Endodermal cell (in vitro differentiated cells): ENCODE measurements at regions not wholly inside any gene's neighbourhood (a gene's known extent, or its start where the extent isn't known, plus 50 kb on each side); places are given as distances from the start of the nearest gene placed in this dataset.

Experiments
- DNase-seq: peaks from one replicate; pipeline ENCODE4 v3.0.0-alpha.2; 2017
- H3K27ac ChIP-seq: 2 replicates; pipeline ENCODE4 v1.5.1; 2013; ENCODE audit warnings: mild to moderate bottlenecking, low read depth, low read length, moderate library complexity
- H3K27me3 ChIP-seq: 2 replicates; pipeline ENCODE4 v1.6.1; 2013; ENCODE audit warnings: mild to moderate bottlenecking, low read length, moderate library complexity; ENCODE audit not compliant: insufficient read depth, control insufficient read depth, poor library complexity, severe bottlenecking
- H3K36me3 ChIP-seq: 2 replicates; pipeline ENCODE4 v1.7.0; 2013; ENCODE audit warnings: mild to moderate bottlenecking, low read length, moderate library complexity; ENCODE audit not compliant: control insufficient read depth, insufficient read depth
- H3K4me1 ChIP-seq: one replicate; pipeline ENCODE4 v1.7.0; 2013; ENCODE audit warnings: low read length; ENCODE audit not compliant: control insufficient read depth, insufficient read depth
- H3K4me3 ChIP-seq: 2 replicates; pipeline ENCODE4 v1.5.1; 2013; ENCODE audit warnings: mild to moderate bottlenecking, low read length, moderate library complexity
- H3K9ac ChIP-seq: 2 replicates; pipeline ENCODE4 v1.6.1; 2013; ENCODE audit warnings: mild to moderate bottlenecking, low read length, moderate library complexity; ENCODE audit not compliant: poor library complexity, severe bottlenecking; ENCODE audit errors: extremely low read depth
- H3K9me3 ChIP-seq: 2 replicates; pipeline ENCODE4 v1.6.1; 2013; ENCODE audit warnings: mild to moderate bottlenecking, low read length, moderate library complexity; ENCODE audit not compliant: control insufficient read depth
- H3K27ac Mint-ChIP-seq: 2 replicates; pipeline ENCODE4 v1.8.0; 2020; ENCODE audit warnings: mixed read lengths
- H3K27me3 Mint-ChIP-seq: 2 replicates; pipeline ENCODE4 v1.8.0; 2021; ENCODE audit warnings: mild to moderate bottlenecking, mixed read lengths; ENCODE audit not compliant: insufficient read depth
- H3K36me3 Mint-ChIP-seq: 2 replicates; pipeline ENCODE4 v1.8.0; 2020; ENCODE audit warnings: low read depth, mixed read lengths
- H3K4me1 Mint-ChIP-seq: 2 replicates; pipeline ENCODE4 v1.8.0; 2020; ENCODE audit warnings: mixed read lengths
- H3K4me3 Mint-ChIP-seq: 2 replicates; pipeline ENCODE4 v1.8.0; 2020; ENCODE audit warnings: mild to moderate bottlenecking, moderate library complexity, mixed read lengths
- H3K9me3 Mint-ChIP-seq: 2 replicates; pipeline ENCODE4 v1.8.0; 2020; ENCODE audit warnings: mild to moderate bottlenecking, mixed read lengths
- CTCF ChIP-seq: fragments of 200-600 bp; sonication (generic); conservative IDR thresholded peaks from 2 replicates; pipeline ENCODE4 v1.5.0; 2021; ENCODE audit warnings: antibody characterized with exemption, mild to moderate bottlenecking
- WGBS, 2 experiments: methylation state at CpG; one replicate each; pipeline versions ENCODE4 v1.1.5 to v1.1.7; 2013; ENCODE audit warnings: missing lambda C conversion rate in 2 of 2, mixed read lengths in 1 of 2; ENCODE audit not compliant: insufficient coverage in 1 of 2, insufficient read length in 1 of 2; 5-methylcytosine and 5-hydroxymethylcytosine counted together

GRCh38 chr4:180571516-180572055, 1671.6 kb upstream of the TENM3 start:
- WGBS, 2 experiments: 78 to 94% methylated on average over 6 to 7 of the region's 7 CpGs
- no peak for DNase-seq
- H3K36me3 Mint-ChIP-seq: no peaks in the 10 kb centered on the region
- TF ChIP-seq CTCF: no peak
- H3K27ac Mint-ChIP-seq: no peak overlapping the region
- H3K27me3 Mint-ChIP-seq: no peaks in the 10 kb centered on the region
- Histone ChIP-seq H3K27ac (no peak overlapping the region), H3K9me3 (no peaks in the 10 kb centered on the region), H3K9ac (no peak overlapping the region), H3K4me1 (no peaks in the 10 kb centered on the region), H3K4me3 (no peak overlapping the region), H3K36me3 (no peaks in the 10 kb centered on the region), H3K27me3 (no peaks in the 10 kb centered on the region)
- no peaks in the 10 kb centered on the region for H3K9me3 Mint-ChIP-seq
- H3K4me1 Mint-ChIP-seq: peaks cover 3% of the 10 kb centered on the region
- H3K4me3 Mint-ChIP-seq: no peak overlapping the region

- H3K4me1 ChIP-seq: no peaks in the 10 kb centered on the region
- H3K27me3 ChIP-seq: no peaks in the 10 kb centered on the region
- WGBS, 2 experiments: 92% methylated on average over 2 of the region's 2 CpGs; no CpG with 5 or more reads in 1 of the 2 experiments
- H3K36me3 ChIP-seq: no peaks in the 10 kb centered on the region
- no peak for TF ChIP-seq CTCF
- Mint-ChIP-seq H3K36me3 (no peaks in the 10 kb centered on the region), H3K4me3 (no peak overlapping the region), H3K27me3 (no peaks in the 10 kb centered on the region), H3K4me1 (peaks cover 3% of the 10 kb centered on the region), H3K9me3 (no peaks in the 10 kb centered on the region), H3K27ac (no peak overlapping the region)
- no peak for DNase-seq
- no peak overlapping the region for H3K9ac ChIP-seq
- no peak overlapping the region for H3K27ac ChIP-seq
- no peak overlapping the region for H3K4me3 ChIP-seq
- H3K9me3 ChIP-seq: no peaks in the 10 kb centered on the region
Measured at GRCh38 chr4:180578175-180578574, 1665.0 kb upstream of the TENM3 start.

- H3K36me3 Mint-ChIP-seq: no peaks in the 10 kb centered on the region
- TF ChIP-seq CTCF: no peak
Measured at GRCh38 chr4:180581061-180581460, 1662.1 kb upstream of the TENM3 start.

More at GRCh38 chr4:180581061-180581460, 1662.1 kb upstream of the TENM3 start:
- Mint-ChIP-seq H3K4me1 (no peaks in the 10 kb centered on the region), H3K9me3 (no peaks in the 10 kb centered on the region), H3K27me3 (no peaks in the 10 kb centered on the region), H3K27ac (no peak overlapping the region), H3K4me3 (no peak overlapping the region)
- Histone ChIP-seq H3K27me3 (no peaks in the 10 kb centered on the region), H3K36me3 (no peaks in the 10 kb centered on the region), H3K4me1 (no peaks in the 10 kb centered on the region), H3K9me3 (no peaks in the 10 kb centered on the region), H3K4me3 (no peak overlapping the region), H3K9ac (no peak overlapping the region), H3K27ac (no peak overlapping the region)
- DNase-seq: no peak
- 94% methylated on average over 4 of the region's 4 CpGs; no CpG with 5 or more reads in 1 of the 2 experiments for WGBS, 2 experiments
